ENCODE measurements at regions not wholly inside any gene's neighbourhood (a gene's known extent, or its start where the extent isn't known, plus 50 kb on each side); places are given as distances from the start of the nearest gene placed in this dataset.
A peak's percentile ranks its signal among the peaks of the same experiment; 100 is the strongest.

- DNase-seq, result no peak
- Histone ChIP-seq H3K27ac (ENCODE audit: low read depth in 2 of 2, low read length in 1 of 2) (no peak overlapping the region), H3K9me2 (no peaks in the 10 kb centered on the region), H3K27me3 (ENCODE audit: insufficient read depth) (no peaks in the 10 kb centered on the region), H3K9me3 (no peaks in the 10 kb centered on the region), H3F3A (replicated peaks; ENCODE audit: insufficient read depth) (no peaks in the 10 kb centered on the region), H3K4me2 (no peak overlapping the region), H3K4me1 (ENCODE audit: control insufficient read depth in 1 of 2, insufficient read depth in 2 of 2, low read depth in 1 of 2, low read length in 1 of 2) (peaks cover 0 to under 1% of the 10 kb centered on the region in 2 experiments; a peak in 1 of 4 replicates), H3K36me3 (replicated peaks in 1 of 2; ENCODE audit: control insufficient read depth in 1 of 2, insufficient read depth in 2 of 2, low read length in 1 of 2) (no peaks in the 10 kb centered on the region), H3K4me3 (ENCODE audit: low read depth in 2 of 2, low read length in 1 of 2) (no peak overlapping the region), H3K79me2 (ENCODE audit: insufficient read depth) (no peaks in the 10 kb centered on the region), H3K9ac (no peak overlapping the region), H2AFZ (ENCODE audit: low read depth) (0 out of 2 replicates have a peak overlapping the region, but pooled peaks have one; percentile 52), H4K20me1 (ENCODE audit: insufficient read depth) (no peaks in the 10 kb centered on the region)
- ChIA-PET POLR2A (no interaction called here), CTCF (no interaction called here)
- 66% methylated on average over 7 of the region's 7 CpGs for WGBS (ENCODE audit: low lambda C conversion rate)
- TF ChIP-seq TCF12 (IDR thresholded peaks at IDR 0.05), result no peak
- no peak for TF ChIP-seq PBX3 (IDR thresholded peaks at IDR 0.05)
- TF ChIP-seq SIN3A (IDR thresholded peaks at IDR 0.05; ENCODE audit: borderline replicate concordance, low read depth, low read length), result no peak
- no peak for TF ChIP-seq FOSL2 (IDR thresholded peaks at IDR 0.05; ENCODE audit: borderline replicate concordance, low read depth)
- no peak for TF ChIP-seq CTCF (IDR thresholded peaks at IDR 0.05)
- TF ChIP-seq REST (IDR thresholded peaks at IDR 0.05; ENCODE audit: low read depth, low read length), result no peak
- no peak for TF ChIP-seq USF2 (IDR thresholded peaks at IDR 0.05; ENCODE audit: borderline replicate concordance, low read depth, low read length)
- no peak for TF ChIP-seq RXRA (IDR thresholded peaks at IDR 0.05; ENCODE audit: borderline replicate concordance, low read depth)
- TF ChIP-seq GABPA (IDR thresholded peaks at IDR 0.05; ENCODE audit: low read depth), result no peak
- no peak for TF ChIP-seq EZH2phosphoT487 (IDR thresholded peaks at IDR 0.05; ENCODE audit: borderline replicate concordance, low read depth)
- no peak for TF ChIP-seq FOXJ3 (CRISPR knock-in tag; IDR thresholded peaks at IDR 0.05)
- TF ChIP-seq MEF2A (IDR thresholded peaks at IDR 0.05; ENCODE audit: borderline replicate concordance, low read depth), result no peak
- no peak for TF ChIP-seq YY1 (IDR thresholded peaks at IDR 0.05; ENCODE audit: low read depth)
- no peak for TF ChIP-seq NFIC (IDR thresholded peaks at IDR 0.05; ENCODE audit: borderline replicate concordance)
Observed at GRCh38 chr6:105844275-105844883, 241.8 kb upstream of the PRDM1 start.
